Fibroblast of pulmonary artery (primary cell): ENCODE measurements at regions not wholly inside any gene's neighbourhood (a gene's known extent, or its start where the extent isn't known, plus 50 kb on each side); places are given as distances from the start of the nearest gene placed in this dataset.

Experiments used
- DNase-seq: peaks from one replicate; pipeline ENCODE4 v3.0.0-alpha.2; 2010; ENCODE audit warnings: low read depth
- H3K4me3 ChIP-seq: replicated peaks from 2 replicates; pipeline ENCODE4 v1.5.1; 2011; ENCODE audit warnings: low read depth, mild to moderate bottlenecking, control low read depth, low read length, moderate library complexity
- TF ChIP-seq, protein P1 (sequence below): IDR thresholded peaks from 2 replicates; pipeline ENCODE4 v1.5.1; 2011; ENCODE audit warnings: mild to moderate bottlenecking, control low read depth, low read length, inconsistent platforms; ENCODE audit errors: missing control alignments

DNA sequence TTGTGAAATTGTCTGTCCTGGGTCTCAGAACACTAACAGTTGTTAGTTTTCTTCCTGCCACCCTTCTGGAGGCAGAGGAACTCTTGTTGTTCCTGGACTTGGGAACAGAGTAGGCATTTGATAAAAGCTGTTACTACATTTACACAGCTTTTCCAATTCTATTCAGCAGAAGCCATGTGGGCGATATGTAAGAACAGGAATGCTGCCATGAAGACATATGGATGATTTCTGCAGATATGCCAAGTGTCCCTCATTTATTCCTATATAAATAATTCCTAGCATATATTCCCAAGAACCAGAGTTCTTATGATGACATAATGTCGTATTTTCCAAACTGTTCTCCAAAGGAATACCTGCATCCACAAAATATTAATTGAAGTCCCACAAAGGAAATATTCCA, 135.9 kb upstream of the DAB2 start:
- no peak for DNase-seq
- no peak overlapping the region for H3K4me3 ChIP-seq
- TF ChIP-seq, protein P1, sequence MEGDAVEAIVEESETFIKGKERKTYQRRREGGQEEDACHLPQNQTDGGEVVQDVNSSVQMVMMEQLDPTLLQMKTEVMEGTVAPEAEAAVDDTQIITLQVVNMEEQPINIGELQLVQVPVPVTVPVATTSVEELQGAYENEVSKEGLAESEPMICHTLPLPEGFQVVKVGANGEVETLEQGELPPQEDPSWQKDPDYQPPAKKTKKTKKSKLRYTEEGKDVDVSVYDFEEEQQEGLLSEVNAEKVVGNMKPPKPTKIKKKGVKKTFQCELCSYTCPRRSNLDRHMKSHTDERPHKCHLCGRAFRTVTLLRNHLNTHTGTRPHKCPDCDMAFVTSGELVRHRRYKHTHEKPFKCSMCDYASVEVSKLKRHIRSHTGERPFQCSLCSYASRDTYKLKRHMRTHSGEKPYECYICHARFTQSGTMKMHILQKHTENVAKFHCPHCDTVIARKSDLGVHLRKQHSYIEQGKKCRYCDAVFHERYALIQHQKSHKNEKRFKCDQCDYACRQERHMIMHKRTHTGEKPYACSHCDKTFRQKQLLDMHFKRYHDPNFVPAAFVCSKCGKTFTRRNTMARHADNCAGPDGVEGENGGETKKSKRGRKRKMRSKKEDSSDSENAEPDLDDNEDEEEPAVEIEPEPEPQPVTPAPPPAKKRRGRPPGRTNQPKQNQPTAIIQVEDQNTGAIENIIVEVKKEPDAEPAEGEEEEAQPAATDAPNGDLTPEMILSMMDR = no peak

DNA sequence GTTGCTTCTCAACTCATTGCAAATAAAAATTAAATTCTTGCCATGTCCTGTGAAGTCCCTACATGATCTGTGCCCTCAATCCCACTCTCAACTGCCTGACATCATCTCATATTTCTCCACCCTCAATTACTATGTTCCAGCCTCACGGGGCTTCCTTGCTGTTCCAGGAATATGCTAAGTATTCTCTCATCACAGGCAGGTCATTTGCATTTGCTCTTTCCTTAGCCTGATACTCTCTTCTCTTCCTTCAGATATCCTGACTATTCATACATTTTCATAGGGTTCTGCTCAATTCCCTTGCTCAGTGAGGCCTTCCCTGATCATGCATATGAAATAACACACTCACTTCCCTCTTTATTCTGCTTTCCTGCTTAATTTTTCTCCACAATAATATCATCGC, 135.1 kb upstream of the DAB2 start:
- no peak overlapping the region for H3K4me3 ChIP-seq
- TF ChIP-seq, protein P1 = no peak

GRCh38 chr5:39558541-39558940, 133.8 kb upstream of the DAB2 start:
- TF ChIP-seq, protein P1 = no peak
- no peak overlapping the region for H3K4me3 ChIP-seq
- DNase-seq = no peak

More for the DNA sequence above, 135.1 kb upstream of the DAB2 start:
- DNase-seq = no peak

DNA sequence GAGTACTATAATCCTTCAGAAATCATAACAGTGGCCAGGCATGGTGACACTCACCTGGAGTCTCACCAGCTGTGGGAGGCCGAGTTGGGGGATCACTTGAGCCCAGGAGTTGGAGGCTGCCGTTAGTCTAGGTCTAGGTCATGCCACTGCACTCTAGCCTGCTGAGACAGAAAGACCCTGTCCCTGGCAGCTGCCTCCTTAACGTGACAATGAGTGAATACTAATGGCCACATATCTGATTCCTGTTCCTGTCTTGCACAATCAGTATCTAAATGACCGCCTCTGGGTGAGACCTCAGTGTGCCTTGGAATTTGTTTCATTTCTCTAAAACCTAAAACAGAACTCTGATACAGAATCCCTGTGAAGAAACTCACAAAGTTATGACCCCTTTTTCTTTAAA, 131.0 kb upstream of the DAB2 start:
- no peak overlapping the region for H3K4me3 ChIP-seq
- TF ChIP-seq, protein P1 = no peak
- DNase-seq = no peak

GRCh38 chr5:39547553-39548154, 122.9 kb upstream of the DAB2 start:
- H3K4me3 ChIP-seq = no peak overlapping the region
- DNase-seq = peak; percentile 87
- TF ChIP-seq, protein P1 = peak; percentile 74

DNA sequence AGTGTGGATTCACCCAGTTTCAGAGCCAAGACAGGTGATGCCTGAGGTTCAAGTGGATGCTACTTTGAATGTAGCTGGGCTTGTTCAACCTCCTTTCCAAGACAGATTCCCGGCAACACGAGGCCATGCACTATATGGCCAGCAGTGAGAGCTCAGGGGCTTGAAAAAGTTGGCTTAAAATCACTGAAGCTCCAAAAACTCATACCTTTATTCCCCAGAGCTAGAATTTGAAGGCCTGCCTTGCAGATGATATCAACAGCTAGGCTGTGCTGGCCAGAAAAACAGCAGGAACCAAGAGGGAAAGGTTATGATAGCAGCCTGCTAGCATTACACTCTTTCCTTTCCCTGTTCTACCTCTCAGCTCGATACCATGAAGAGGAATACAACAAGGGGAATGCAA, 120.2 kb upstream of the DAB2 start:
- H3K4me3 ChIP-seq = no peak overlapping the region
- TF ChIP-seq, protein P1 = no peak
- no peak for DNase-seq

GRCh38 chr5:39543335-39543734, 118.6 kb upstream of the DAB2 start:
- TF ChIP-seq, protein P1 = no peak
- no peak overlapping the region for H3K4me3 ChIP-seq
- no peak for DNase-seq
